GM23338 (cell line): ENCODE measurements at regions not wholly inside any gene's neighbourhood (a gene's known extent, or its start where the extent isn't known, plus 50 kb on each side); places are given as distances from the start of the nearest gene placed in this dataset.

Experiments
- ATAC-seq: fragments of 200-7000 bp; cut with Tn5 transposase; 3 replicates; pipeline ENCODE4 v1.9.1; 2020
- DNase-seq: peaks from one replicate; pipeline ENCODE4 v3.0.0-alpha.2; 2015; ENCODE audit warnings: low spot score
- H2AFZ ChIP-seq: fragments of 200-600 bp; sonication (generic); 2 replicates; pipeline ENCODE4 v1.8.0; 2016; ENCODE audit warnings: antibody characterized with exemption, mild to moderate bottlenecking, moderate library complexity
- H3F3A ChIP-seq: fragments of 200-600 bp; sonication (generic); replicated peaks from 2 replicates; pipeline ENCODE4 v1.8.0; 2017; ENCODE audit warnings: antibody characterized with exemption, mixed run types, low read depth
- H3K27ac ChIP-seq: fragments of 200-600 bp; sonication (generic); 2 replicates; pipeline ENCODE4 v1.6.1; 2016; ENCODE audit warnings: low read depth
- H3K27me3 ChIP-seq: fragments of 200-600 bp; sonication (generic); 2 replicates; pipeline ENCODE4 v1.8.0; 2016; ENCODE audit warnings: mild to moderate bottlenecking, mixed run types, moderate library complexity; ENCODE audit not compliant: insufficient read depth
- H3K36me3 ChIP-seq: fragments of 200-600 bp; sonication (generic); 2 replicates; pipeline ENCODE4 v1.8.0; 2016; ENCODE audit warnings: mild to moderate bottlenecking; ENCODE audit not compliant: insufficient read depth
- H3K4me1 ChIP-seq: fragments of 200-600 bp; sonication (generic); 2 replicates; pipeline ENCODE4 v1.8.0; 2016; ENCODE audit warnings: mild to moderate bottlenecking, moderate library complexity; ENCODE audit not compliant: insufficient read depth
- H3K4me2 ChIP-seq: fragments of 200-600 bp; sonication (generic); 2 replicates; pipeline ENCODE4 v1.7.1; 2017; ENCODE audit warnings: mixed run types
- H3K4me3 ChIP-seq: fragments of 200-600 bp; sonication (generic); 2 replicates; pipeline ENCODE4 v1.6.1; 2016; ENCODE audit warnings: mixed run types
- H3K79me2 ChIP-seq: fragments of 200-600 bp; sonication (generic); replicated peaks from 2 replicates; pipeline ENCODE4 v1.8.0; 2017; ENCODE audit warnings: mild to moderate bottlenecking; ENCODE audit not compliant: insufficient read depth
- H3K9me2 ChIP-seq: fragments of 200-600 bp; sonication (generic); 2 replicates; pipeline ENCODE4 v1.8.0; 2017; ENCODE audit not compliant: insufficient read depth
- H4K20me1 ChIP-seq: fragments of 200-600 bp; sonication (generic); replicated peaks from 2 replicates; pipeline ENCODE4 v1.8.0; 2017; ENCODE audit warnings: mild to moderate bottlenecking; ENCODE audit not compliant: insufficient read depth
- H3K27ac Mint-ChIP-seq: 2 replicates; pipeline ENCODE4 v1.8.0; 2020; ENCODE audit warnings: inconsistent platforms, mild to moderate bottlenecking, moderate library complexity, mixed read lengths
- H3K27me3 Mint-ChIP-seq: 3 replicates; pipeline ENCODE4 v1.8.0; 2022; ENCODE audit warnings: low read depth, mild to moderate bottlenecking, moderate library complexity, mixed read lengths, inconsistent platforms; ENCODE audit not compliant: insufficient read depth, poor library complexity
- H3K36me3 Mint-ChIP-seq: 3 replicates; pipeline ENCODE4 v1.8.0; 2021; ENCODE audit warnings: low read depth, mild to moderate bottlenecking, inconsistent platforms, moderate library complexity, mixed read lengths
- H3K4me1 Mint-ChIP-seq: 3 replicates; pipeline ENCODE4 v1.8.0; 2020; ENCODE audit warnings: mild to moderate bottlenecking, inconsistent platforms, mixed read lengths
- H3K4me3 Mint-ChIP-seq: 3 replicates; pipeline ENCODE4 v1.8.0; 2021; ENCODE audit warnings: moderate library complexity, mild to moderate bottlenecking, inconsistent platforms, mixed read lengths
- H3K9me3 Mint-ChIP-seq: 3 replicates; pipeline ENCODE4 v1.8.0; 2020; ENCODE audit warnings: moderate library complexity, mild to moderate bottlenecking, inconsistent platforms, mixed read lengths
- EZH2 ChIP-seq: fragments of 200-600 bp; sonication (generic); IDR thresholded peaks from one replicate; pipeline ENCODE4 v1.8.0; 2017; ENCODE audit warnings: antibody characterized with exemption, mild to moderate bottlenecking, low read depth; ENCODE audit not compliant: unreplicated experiment
- STAT1 ChIP-seq: IDR thresholded peaks from one replicate; pipeline ENCODE4 v1.6.1; 2016; ENCODE audit warnings: antibody characterized with exemption; ENCODE audit not compliant: unreplicated experiment
- ZNF114 ChIP-seq: fragments of 250-450 bp; sonication (Bioruptor Pico); IDR thresholded peaks from 2 replicates; pipeline ENCODE4 v1.5.0; 2020; ENCODE audit warnings: mild to moderate bottlenecking, moderate library complexity
- TF ChIP-seq, protein P1 (sequence below): IDR thresholded peaks from 2 replicates; pipeline ENCODE4 v1.6.1; 2016; ENCODE audit warnings: antibody characterized with exemption
- TF ChIP-seq, protein P2 (sequence below): IDR thresholded peaks from one replicate; pipeline ENCODE4 v1.6.1; 2018; ENCODE audit warnings: antibody characterized with exemption; ENCODE audit not compliant: unreplicated experiment

DNA sequence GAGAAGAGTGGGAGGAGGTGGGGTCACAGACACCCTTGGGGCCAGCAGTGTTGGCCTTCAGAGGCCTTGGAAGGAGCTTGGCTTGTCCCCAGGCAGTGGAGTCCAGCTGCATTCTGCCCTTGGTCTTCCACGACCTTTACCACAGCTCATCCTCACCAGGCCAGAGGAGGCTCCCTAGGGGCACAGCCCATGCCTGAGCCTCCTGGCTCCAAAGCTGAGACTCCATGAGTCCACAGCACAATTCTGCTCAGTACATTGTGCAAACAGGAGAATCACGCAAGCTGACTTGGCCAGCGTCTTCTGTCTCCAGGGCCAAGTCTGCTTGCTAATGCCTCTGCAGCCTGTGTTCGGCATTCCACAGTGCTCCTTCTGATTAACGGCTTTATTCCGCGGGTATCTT, 337.2 kb downstream of the SMOC2 start:
- H3K9me3 Mint-ChIP-seq = peaks cover 24% of the 10 kb centered on the region
- H3K27me3 ChIP-seq = no peaks in the 10 kb centered on the region
- H3K36me3 ChIP-seq = peaks cover 4% of the 10 kb centered on the region; the same call in 1 of the 2 replicates
- H3K4me1 Mint-ChIP-seq = no peaks in the 10 kb centered on the region
- H3K4me3 Mint-ChIP-seq = no peak overlapping the region
- peaks cover 2% of the 10 kb centered on the region for H3K27me3 Mint-ChIP-seq
- H4K20me1 ChIP-seq = no peaks in the 10 kb centered on the region
- H3K4me2 ChIP-seq = no peak overlapping the region
- H3K27ac Mint-ChIP-seq = no peak overlapping the region
- H3K27ac ChIP-seq = no peak overlapping the region
- H3K4me1 ChIP-seq = no peaks in the 10 kb centered on the region
- no peak for TF ChIP-seq STAT1
- TF ChIP-seq, protein P1, sequence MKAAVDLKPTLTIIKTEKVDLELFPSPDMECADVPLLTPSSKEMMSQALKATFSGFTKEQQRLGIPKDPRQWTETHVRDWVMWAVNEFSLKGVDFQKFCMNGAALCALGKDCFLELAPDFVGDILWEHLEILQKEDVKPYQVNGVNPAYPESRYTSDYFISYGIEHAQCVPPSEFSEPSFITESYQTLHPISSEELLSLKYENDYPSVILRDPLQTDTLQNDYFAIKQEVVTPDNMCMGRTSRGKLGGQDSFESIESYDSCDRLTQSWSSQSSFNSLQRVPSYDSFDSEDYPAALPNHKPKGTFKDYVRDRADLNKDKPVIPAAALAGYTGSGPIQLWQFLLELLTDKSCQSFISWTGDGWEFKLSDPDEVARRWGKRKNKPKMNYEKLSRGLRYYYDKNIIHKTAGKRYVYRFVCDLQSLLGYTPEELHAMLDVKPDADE = no peak
- TF ChIP-seq, protein P2, sequence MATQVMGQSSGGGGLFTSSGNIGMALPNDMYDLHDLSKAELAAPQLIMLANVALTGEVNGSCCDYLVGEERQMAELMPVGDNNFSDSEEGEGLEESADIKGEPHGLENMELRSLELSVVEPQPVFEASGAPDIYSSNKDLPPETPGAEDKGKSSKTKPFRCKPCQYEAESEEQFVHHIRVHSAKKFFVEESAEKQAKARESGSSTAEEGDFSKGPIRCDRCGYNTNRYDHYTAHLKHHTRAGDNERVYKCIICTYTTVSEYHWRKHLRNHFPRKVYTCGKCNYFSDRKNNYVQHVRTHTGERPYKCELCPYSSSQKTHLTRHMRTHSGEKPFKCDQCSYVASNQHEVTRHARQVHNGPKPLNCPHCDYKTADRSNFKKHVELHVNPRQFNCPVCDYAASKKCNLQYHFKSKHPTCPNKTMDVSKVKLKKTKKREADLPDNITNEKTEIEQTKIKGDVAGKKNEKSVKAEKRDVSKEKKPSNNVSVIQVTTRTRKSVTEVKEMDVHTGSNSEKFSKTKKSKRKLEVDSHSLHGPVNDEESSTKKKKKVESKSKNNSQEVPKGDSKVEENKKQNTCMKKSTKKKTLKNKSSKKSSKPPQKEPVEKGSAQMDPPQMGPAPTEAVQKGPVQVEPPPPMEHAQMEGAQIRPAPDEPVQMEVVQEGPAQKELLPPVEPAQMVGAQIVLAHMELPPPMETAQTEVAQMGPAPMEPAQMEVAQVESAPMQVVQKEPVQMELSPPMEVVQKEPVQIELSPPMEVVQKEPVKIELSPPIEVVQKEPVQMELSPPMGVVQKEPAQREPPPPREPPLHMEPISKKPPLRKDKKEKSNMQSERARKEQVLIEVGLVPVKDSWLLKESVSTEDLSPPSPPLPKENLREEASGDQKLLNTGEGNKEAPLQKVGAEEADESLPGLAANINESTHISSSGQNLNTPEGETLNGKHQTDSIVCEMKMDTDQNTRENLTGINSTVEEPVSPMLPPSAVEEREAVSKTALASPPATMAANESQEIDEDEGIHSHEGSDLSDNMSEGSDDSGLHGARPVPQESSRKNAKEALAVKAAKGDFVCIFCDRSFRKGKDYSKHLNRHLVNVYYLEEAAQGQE = no peak
- no peaks in the 10 kb centered on the region for H3F3A ChIP-seq
- H2AFZ ChIP-seq = no peak overlapping the region
- H3K79me2 ChIP-seq = no peaks in the 10 kb centered on the region
- no peak for DNase-seq
- H3K9me2 ChIP-seq = no peaks in the 10 kb centered on the region
- H3K4me3 ChIP-seq = no peak overlapping the region
- no peak for ATAC-seq
- peaks cover 4% of the 10 kb centered on the region; the same call in 1 of the 3 replicates for H3K36me3 Mint-ChIP-seq

DNA sequence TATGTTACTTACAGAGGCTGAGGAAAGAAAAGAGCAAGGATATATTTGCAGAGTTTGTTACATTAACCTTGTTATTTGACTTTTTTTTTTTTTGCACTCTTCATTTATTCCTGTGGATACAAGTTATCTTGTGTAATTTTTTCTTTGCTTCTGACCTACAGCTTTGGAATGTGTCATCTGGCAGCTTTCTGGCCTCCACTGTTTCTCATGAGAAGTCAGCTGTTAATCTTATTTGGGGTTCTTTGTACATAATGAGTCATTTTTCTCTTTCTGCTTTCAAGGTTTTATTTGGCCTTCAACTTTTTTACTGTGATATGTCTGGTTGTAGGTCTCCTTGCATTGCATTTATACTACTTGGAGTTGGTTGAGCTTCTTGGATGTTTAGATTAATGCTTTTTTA, 333.4 kb downstream of the SMOC2 start:
- no peak overlapping the region for H2AFZ ChIP-seq
- H3K36me3 ChIP-seq = peaks cover 5% of the 10 kb centered on the region; the same call in 1 of the 2 replicates
- no peaks in the 10 kb centered on the region for H3K27me3 ChIP-seq
- H3K4me3 Mint-ChIP-seq = no peak overlapping the region
- H3K79me2 ChIP-seq = no peaks in the 10 kb centered on the region
- DNase-seq (no peak), ATAC-seq (no peak)
- TF ChIP-seq EZH2 (no peak), ZNF114 (CRISPR knock-in tag) (no peak)
- TF ChIP-seq, protein P2 = no peak
- peaks cover 10% of the 10 kb centered on the region; the same call in 2 of the 3 replicates for H3K36me3 Mint-ChIP-seq
- no peaks in the 10 kb centered on the region for H4K20me1 ChIP-seq
- no peaks in the 10 kb centered on the region for H3K4me1 ChIP-seq
- H3K27ac ChIP-seq = no peak overlapping the region
- H3K27me3 Mint-ChIP-seq = peaks cover 2% of the 10 kb centered on the region
- H3K4me2 ChIP-seq = no peak overlapping the region
- H3K9me2 ChIP-seq = no peaks in the 10 kb centered on the region
- peaks cover 38% of the 10 kb centered on the region for H3K9me3 Mint-ChIP-seq
- no peaks in the 10 kb centered on the region for H3F3A ChIP-seq
- H3K27ac Mint-ChIP-seq = no peak overlapping the region
- no peaks in the 10 kb centered on the region for H3K4me1 Mint-ChIP-seq
- H3K4me3 ChIP-seq = no peak overlapping the region
